ENCODE measurements at regions not wholly inside any gene's neighbourhood (a gene's known extent, or its start where the extent isn't known, plus 50 kb on each side); places are given as distances from the start of the nearest gene placed in this dataset.

DNA sequence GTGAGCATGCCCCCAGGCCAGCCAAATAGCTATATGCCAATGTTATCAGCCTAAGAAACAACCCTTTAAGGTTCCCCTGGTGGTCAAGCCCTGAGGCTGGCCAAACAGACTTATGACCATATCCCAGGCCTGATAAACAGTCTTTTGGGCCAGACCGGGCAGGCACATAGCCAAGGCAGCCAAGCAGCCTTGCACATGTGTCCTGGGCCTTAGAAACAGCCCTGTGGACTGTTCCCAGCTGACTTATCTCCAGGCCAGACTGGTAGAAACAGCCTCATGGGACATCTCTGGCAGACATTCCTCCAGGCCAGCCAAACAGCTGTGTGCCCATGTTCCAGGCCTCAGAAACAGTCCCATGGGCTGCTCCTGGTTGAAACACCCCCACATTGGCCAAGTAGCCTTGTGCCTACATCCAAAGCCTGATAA, 295.0 kb upstream of the MGAT4C start:
- POLR2A ChIA-PET = no interaction called here
- no peaks in the 10 kb centered on the region for H3K4me1 Mint-ChIP-seq (ENCODE audit: low read depth)

DNA sequence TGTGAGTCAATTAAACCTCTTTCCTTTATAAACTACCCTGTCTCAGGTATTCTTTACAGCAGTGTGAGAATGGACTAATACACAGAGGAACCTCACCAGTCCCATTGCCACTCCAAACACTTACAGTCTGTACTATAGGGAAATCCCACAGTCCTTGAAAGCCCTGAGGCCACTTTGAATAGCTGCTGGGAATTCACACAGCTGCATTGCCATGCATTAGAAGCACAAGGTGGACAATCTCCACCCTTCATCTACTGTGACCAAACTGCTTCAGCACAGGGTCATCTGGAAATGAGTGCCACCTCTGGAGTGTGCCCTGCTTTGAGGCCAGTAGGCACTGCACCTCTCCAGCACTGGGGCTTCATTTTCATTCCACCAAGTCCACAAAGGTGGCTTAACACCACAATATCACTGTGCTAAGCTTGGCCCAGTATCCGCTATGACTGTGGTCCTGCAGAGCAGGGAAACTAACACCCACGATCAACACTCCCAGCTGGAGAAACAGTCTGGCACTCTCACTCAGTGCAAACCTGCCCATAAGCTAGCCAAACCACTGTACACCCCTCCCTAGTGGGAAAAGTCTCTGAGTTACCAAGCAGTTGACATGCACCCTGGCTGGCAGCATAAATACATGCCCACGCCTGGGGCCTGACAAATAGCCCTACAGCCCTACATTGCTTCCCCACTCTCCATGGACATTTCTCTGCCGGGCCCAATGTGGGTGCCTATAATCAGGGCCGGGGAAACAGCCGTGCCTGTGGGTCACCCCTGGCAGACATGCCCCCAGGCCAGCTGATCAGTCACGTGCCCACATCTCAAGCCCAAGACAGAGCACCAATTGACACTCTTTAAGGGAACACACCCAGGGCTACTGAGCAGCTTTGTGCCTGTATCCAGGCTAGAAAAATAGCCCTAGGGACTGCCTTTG, 294.3 kb upstream of the MGAT4C start:
- no peak for DNase-seq
- H3K27ac Mint-ChIP-seq = no peak overlapping the region
- CTCF ChIA-PET = no interaction called here

More for the DNA sequence above, 295.0 kb upstream of the MGAT4C start:
- no peak overlapping the region for H3K27ac ChIP-seq (ENCODE audit: low read depth in 1 of 2, low read length in 2 of 2)
- ATAC-seq (ENCODE audit: poor library complexity) = no peak
- no peak for DNase-seq
- H3K9me3 Mint-ChIP-seq = peaks cover 2% of the 10 kb centered on the region
- H3K36me3 ChIP-seq (ENCODE audit: insufficient read depth, low read length) = no peaks in the 10 kb centered on the region
- no peak overlapping the region for H3K27ac Mint-ChIP-seq
- H3K36me3 Mint-ChIP-seq (ENCODE audit: low read depth) = no peaks in the 10 kb centered on the region
- CTCF ChIA-PET = no interaction called here
- TF ChIP-seq, protein P1, sequence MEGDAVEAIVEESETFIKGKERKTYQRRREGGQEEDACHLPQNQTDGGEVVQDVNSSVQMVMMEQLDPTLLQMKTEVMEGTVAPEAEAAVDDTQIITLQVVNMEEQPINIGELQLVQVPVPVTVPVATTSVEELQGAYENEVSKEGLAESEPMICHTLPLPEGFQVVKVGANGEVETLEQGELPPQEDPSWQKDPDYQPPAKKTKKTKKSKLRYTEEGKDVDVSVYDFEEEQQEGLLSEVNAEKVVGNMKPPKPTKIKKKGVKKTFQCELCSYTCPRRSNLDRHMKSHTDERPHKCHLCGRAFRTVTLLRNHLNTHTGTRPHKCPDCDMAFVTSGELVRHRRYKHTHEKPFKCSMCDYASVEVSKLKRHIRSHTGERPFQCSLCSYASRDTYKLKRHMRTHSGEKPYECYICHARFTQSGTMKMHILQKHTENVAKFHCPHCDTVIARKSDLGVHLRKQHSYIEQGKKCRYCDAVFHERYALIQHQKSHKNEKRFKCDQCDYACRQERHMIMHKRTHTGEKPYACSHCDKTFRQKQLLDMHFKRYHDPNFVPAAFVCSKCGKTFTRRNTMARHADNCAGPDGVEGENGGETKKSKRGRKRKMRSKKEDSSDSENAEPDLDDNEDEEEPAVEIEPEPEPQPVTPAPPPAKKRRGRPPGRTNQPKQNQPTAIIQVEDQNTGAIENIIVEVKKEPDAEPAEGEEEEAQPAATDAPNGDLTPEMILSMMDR (IDR thresholded peaks at IDR 0.05) = no peak
- peaks cover 0 to 13% of the 10 kb centered on the region in 2 experiments for H3K9me3 ChIP-seq (ENCODE audit: control insufficient read depth in 1 of 2, insufficient read depth in 1 of 2, low read length in 2 of 2)
- H3K27me3 ChIP-seq (ENCODE audit: control insufficient read depth in 1 of 2, insufficient read depth in 2 of 2, low read length in 2 of 2) = no peaks in the 10 kb centered on the region
- intact Hi-C loops (cut with DNase I, micrococcal nuclease) = no loop called here
- H3K4me3 Mint-ChIP-seq = no peak overlapping the region
- H3K4me3 ChIP-seq (ENCODE audit: low read length) = no peak overlapping the region
- H3K27me3 Mint-ChIP-seq = no peaks in the 10 kb centered on the region
- H3K4me1 ChIP-seq (ENCODE audit: insufficient read depth, low read length) = no peaks in the 10 kb centered on the region

DNA sequence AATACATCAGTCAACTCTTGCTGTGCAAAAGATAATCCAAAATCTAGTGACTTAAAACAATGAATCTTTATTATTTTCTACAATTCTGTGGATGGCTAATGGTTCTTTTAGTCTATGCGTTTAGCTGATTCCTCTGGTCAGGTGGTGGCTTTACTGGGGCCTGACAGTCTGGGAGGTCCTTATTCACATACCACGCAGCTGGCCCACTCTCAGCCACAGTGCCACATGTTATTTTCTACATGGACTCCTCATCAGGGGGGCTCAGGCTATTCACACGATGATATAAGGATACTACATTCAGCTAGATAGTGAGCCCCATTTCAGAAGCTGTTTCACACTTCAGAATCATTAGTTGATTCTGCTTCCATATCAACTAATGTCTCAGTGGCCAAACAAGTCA, 287.5 kb upstream of the MGAT4C start:
- POLR2A ChIA-PET = no interaction called here
- TF ChIP-seq, protein P1 (IDR thresholded peaks at IDR 0.05) = no peak
- Mint-ChIP-seq H3K36me3 (ENCODE audit: low read depth) (no peaks in the 10 kb centered on the region), H3K4me1 (ENCODE audit: low read depth) (no peaks in the 10 kb centered on the region), H3K4me3 (no peak overlapping the region), H3K27ac (no peak overlapping the region), H3K27me3 (no peaks in the 10 kb centered on the region), H3K9me3 (no peaks in the 10 kb centered on the region)
- Histone ChIP-seq H3K36me3 (ENCODE audit: insufficient read depth, low read length) (no peaks in the 10 kb centered on the region), H3K4me1 (ENCODE audit: insufficient read depth, low read length) (no peaks in the 10 kb centered on the region), H3K9me3 (ENCODE audit: control insufficient read depth in 1 of 2, insufficient read depth in 1 of 2, low read length in 2 of 2) (peaks cover 0 to 4% of the 10 kb centered on the region in 2 experiments), H3K27me3 (ENCODE audit: control insufficient read depth in 1 of 2, insufficient read depth in 2 of 2, low read length in 2 of 2) (no peaks in the 10 kb centered on the region), H3K4me3 (ENCODE audit: low read length) (no peak overlapping the region), H3K27ac (ENCODE audit: low read depth in 1 of 2, low read length in 2 of 2) (no peak overlapping the region)
- intact Hi-C loops (cut with DNase I, micrococcal nuclease) = no loop called here
- ATAC-seq (ENCODE audit: poor library complexity) (no peak), DNase-seq (no peak)
- CTCF ChIA-PET = no interaction called here

More for the DNA sequence above, 294.3 kb upstream of the MGAT4C start:
- ATAC-seq (ENCODE audit: poor library complexity) = no peak
- TF ChIP-seq, protein P1 (IDR thresholded peaks at IDR 0.05) = no peak
- no peak overlapping the region for H3K4me3 Mint-ChIP-seq
- no peaks in the 10 kb centered on the region for H3K36me3 Mint-ChIP-seq (ENCODE audit: low read depth)
- Histone ChIP-seq H3K9me3 (ENCODE audit: control insufficient read depth in 1 of 2, insufficient read depth in 1 of 2, low read length in 2 of 2) (peaks cover 0 to 13% of the 10 kb centered on the region in 2 experiments), H3K27ac (ENCODE audit: low read depth in 1 of 2, low read length in 2 of 2) (no peak overlapping the region), H3K27me3 (ENCODE audit: control insufficient read depth in 1 of 2, insufficient read depth in 2 of 2, low read length in 2 of 2) (no peaks in the 10 kb centered on the region), H3K4me1 (ENCODE audit: insufficient read depth, low read length) (no peaks in the 10 kb centered on the region), H3K36me3 (ENCODE audit: insufficient read depth, low read length) (no peaks in the 10 kb centered on the region), H3K4me3 (ENCODE audit: low read length) (no peak overlapping the region)
- no peaks in the 10 kb centered on the region for H3K4me1 Mint-ChIP-seq (ENCODE audit: low read depth)
- H3K9me3 Mint-ChIP-seq = no peaks in the 10 kb centered on the region
- POLR2A ChIA-PET = no interaction called here
- no peaks in the 10 kb centered on the region for H3K27me3 Mint-ChIP-seq
- intact Hi-C loops (cut with DNase I, micrococcal nuclease) = no loop called here

Measured in CD4-positive, alpha-beta T cell (primary cell).